ENCODE measurements at regions not wholly inside any gene's neighbourhood (a gene's known extent, or its start where the extent isn't known, plus 50 kb on each side); places are given as distances from the start of the nearest gene placed in this dataset.

GRCh38 chr2:72038524-72038923 is 109.1 kb downstream of the CYP26B1 start:
- WGBS (ENCODE audit: low lambda C conversion rate) = 11% methylated on average over 5 of the region's 5 CpGs
- no peak for ATAC-seq
- H4K20me1 ChIP-seq (ENCODE audit: insufficient read depth, low read length) = peaks cover 3% of the 10 kb centered on the region; the same call in 1 of the 2 replicates
- POLR2A ChIA-PET = no interaction called here
- H3K27ac ChIP-seq (ENCODE audit: extremely low read length, insufficient read depth, low read length) = no peak overlapping the region
- intact Hi-C loops (cut with micrococcal nuclease; ENCODE audit: unreplicated experiment) = no loop called here
- H3K27me3 ChIP-seq (ENCODE audit: control insufficient read depth in 1 of 2, insufficient read depth in 2 of 2, low read length in 2 of 2) = peaks cover 2 to 72% of the 10 kb centered on the region in 2 experiments; a peak in 4 of 5 replicates
- CTCF ChIA-PET (ENCODE audit: low intra/inter-chr PET ratio, low total read pairs) = no interaction called here
- no peak overlapping the region for H2AFZ ChIP-seq (ENCODE audit: low read length)
- no peak for DNase-seq (ENCODE audit: low spot score)
- no peak overlapping the region for H3K4me2 ChIP-seq (ENCODE audit: low read depth, low read length)
- BruUV-seq (replicated peaks) = no TSS peak
- H3K9me3 ChIP-seq (ENCODE audit: low read length) = peaks cover 1% of the 10 kb centered on the region
- H3K9ac ChIP-seq (ENCODE audit: insufficient read depth, low read depth, low read length) = no peak overlapping the region
- in situ Hi-C loops (cut with HindIII; ENCODE audit: extremely low pct_ligation_motif_present, low pct_unique_long_range_greater_than_20kb) = no loop called here
- no peaks in the 10 kb centered on the region for H3K79me2 ChIP-seq (ENCODE audit: insufficient read depth, low read length)
- H3K4me3 ChIP-seq (replicated peaks in 1 of 3; ENCODE audit: insufficient read depth in 1 of 3, low read depth in 2 of 3, low read length in 3 of 3) = no peak overlapping the region
- FAIRE-seq = no peak
- TF ChIP-seq TCF7 (IDR thresholded peaks at IDR 0.05; ENCODE audit: low read depth) = no peak
- TF ChIP-seq NAIF1 (CRISPR knock-in tag; IDR thresholded peaks at IDR 0.05; ENCODE audit: borderline replicate concordance) = no peak
- TF ChIP-seq CENPT (CRISPR knock-in tag; IDR thresholded peaks at IDR 0.05; ENCODE audit: low read depth) = no peak
- TF ChIP-seq TSC22D2 (CRISPR knock-in tag; IDR thresholded peaks at IDR 0.05; ENCODE audit: borderline replicate concordance) = no peak
- TF ChIP-seq MED13 (CRISPR knock-in tag; IDR thresholded peaks at IDR 0.05) = no peak
- no peak for TF ChIP-seq ATF7 (IDR thresholded peaks at IDR 0.05)
- no peak for TF ChIP-seq ATF7 (CRISPR knock-in tag; IDR thresholded peaks at IDR 0.05)
- TF ChIP-seq ZNF354B (CRISPR knock-in tag; IDR thresholded peaks at IDR 0.05) = no peak
- no peak for TF ChIP-seq SSRP1 (CRISPR knock-in tag; IDR thresholded peaks at IDR 0.05)
- no peak for TF ChIP-seq ZFP90 (CRISPR knock-in tag; IDR thresholded peaks at IDR 0.05; ENCODE audit: borderline replicate concordance)
- no peak for TF ChIP-seq DNMT3B (CRISPR knock-in tag; conservative IDR thresholded peaks at IDR 0.05)
- TF ChIP-seq MLLT10 (CRISPR knock-in tag; IDR thresholded peaks at IDR 0.05) = no peak
- TF ChIP-seq ZNF18 (CRISPR knock-in tag; IDR thresholded peaks at IDR 0.05; ENCODE audit: insufficient replicate concordance) = no peak
- no peak for TF ChIP-seq SOX13 (IDR thresholded peaks at IDR 0.05)
- TF ChIP-seq SOX13 (CRISPR knock-in tag; conservative IDR thresholded peaks at IDR 0.05 in 1 of 2, IDR thresholded peaks at IDR 0.05 in 1 of 2) = no peak
- no peak for TF ChIP-seq ZNF275 (CRISPR knock-in tag; IDR thresholded peaks at IDR 0.05; ENCODE audit: borderline replicate concordance)
- no peak for TF ChIP-seq UBTF (CRISPR knock-in tag; IDR thresholded peaks at IDR 0.05)
- H3K36me3 ChIP-seq (replicated peaks in 1 of 2; ENCODE audit: control insufficient read depth in 1 of 2, insufficient read depth in 2 of 2, low read length in 2 of 2) = no peaks in the 10 kb centered on the region
- no peaks in the 10 kb centered on the region for H3K4me1 ChIP-seq (ENCODE audit: insufficient read depth, low read length)

All from HepG2 (cell line).